Femur (tissue), 1 donor: ENCODE measurements at regions not wholly inside any gene's neighbourhood (a gene's known extent, or its start where the extent isn't known, plus 50 kb on each side); places are given as distances from the start of the nearest gene placed in this dataset.

Experiments used
- DNase-seq: peaks from one replicate; pipeline ENCODE4 v3.0.0-alpha.2; 2017

DNA sequence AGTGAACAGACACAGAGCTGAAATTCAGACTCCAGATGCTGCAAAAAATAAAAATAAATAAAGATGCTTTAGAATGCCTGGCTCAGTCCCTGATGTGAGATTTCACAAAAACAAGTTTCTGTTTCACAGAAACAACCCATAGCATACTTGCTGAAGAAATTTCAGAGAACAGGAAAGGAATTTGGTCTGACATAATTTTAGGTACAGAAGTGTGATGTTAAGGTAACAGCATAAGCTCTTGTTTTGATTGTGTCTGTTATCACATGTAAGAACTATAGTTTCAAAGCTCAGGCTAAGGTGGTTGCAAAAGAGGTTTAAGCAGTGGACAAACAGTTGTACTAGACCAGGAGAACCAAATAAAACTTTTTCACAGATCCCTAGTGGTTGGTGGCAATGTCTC, 152.1 kb downstream of the PTGER3 start:
- DNase-seq, result no peak

DNA sequence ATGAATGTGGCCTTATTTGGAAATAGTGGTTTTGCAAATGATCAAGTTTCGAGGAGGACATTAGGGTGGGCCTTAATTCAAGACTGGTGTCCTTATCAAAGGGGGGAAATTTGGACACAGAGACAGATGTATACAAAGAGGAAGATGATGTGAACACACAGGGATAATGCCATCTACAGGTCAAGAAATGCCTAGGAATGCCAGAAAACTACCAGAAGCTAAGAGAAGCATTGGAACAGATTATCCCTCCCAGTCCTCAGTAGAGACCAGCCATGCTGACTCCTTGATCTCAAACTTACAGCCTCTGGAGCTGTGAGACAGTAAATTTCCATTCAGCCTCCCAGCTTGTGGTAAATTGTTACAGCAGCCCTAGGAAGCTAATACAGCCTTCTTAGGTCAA, 151.4 kb downstream of the PTGER3 start:
- no peak for DNase-seq

DNA sequence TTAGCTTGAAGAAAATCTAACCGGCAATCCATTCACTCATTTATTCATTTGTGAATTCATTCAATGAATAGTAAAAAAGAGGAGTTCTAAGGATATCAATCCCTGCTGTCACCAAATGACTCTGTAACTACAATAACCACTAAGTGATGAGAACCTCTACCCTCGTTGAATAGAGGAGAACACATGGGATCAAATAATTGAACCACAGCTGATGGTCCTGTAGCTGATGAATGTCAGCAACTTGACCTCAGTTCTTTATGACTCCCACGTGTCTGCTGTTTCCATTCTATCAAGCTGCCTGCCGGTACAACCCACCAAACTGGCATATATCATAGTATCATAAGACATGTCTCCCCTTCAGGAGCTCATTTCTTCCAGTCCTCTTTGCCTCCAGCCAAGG, 150.3 kb downstream of the PTGER3 start:
- no peak for DNase-seq

DNA sequence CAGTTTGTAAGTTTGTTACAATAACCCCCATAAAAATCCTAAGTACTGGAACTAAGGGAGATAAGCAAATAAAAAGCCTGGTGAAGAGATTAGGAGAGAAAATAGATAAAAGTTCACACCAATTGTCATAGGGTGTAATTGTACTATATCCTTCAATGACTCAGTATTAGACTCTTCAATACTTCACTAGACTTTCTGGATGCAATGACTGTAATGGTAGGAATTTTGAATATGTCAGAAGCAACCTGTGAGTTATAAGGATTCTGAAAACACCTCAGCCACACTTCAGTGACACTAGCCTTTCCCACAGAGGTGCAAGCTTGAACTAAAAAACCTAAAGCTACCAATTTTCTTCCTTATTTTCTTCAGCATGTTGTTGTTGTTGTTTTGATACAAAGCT, 147.9 kb downstream of the PTGER3 start:
- no peak for DNase-seq

DNA sequence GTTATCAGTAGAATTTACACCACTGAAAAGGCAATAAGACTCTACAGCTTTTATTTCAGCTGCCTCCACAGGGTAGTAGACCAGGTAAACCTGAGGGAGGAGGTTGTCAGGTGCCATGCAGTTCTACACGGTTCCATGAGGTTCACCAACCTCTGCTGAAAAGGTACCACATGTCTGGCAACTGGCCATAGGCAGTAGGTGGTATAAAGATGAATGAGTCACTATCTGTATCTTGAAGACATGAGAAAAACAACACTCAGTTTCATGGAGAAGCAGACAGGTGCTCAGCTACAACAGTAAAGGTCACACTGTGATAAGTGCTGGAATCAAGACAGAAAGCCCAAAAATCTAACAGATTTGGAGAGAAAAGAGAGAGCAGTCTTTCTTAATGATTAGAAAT, 145.4 kb downstream of the PTGER3 start:
- no peak for DNase-seq

DNA sequence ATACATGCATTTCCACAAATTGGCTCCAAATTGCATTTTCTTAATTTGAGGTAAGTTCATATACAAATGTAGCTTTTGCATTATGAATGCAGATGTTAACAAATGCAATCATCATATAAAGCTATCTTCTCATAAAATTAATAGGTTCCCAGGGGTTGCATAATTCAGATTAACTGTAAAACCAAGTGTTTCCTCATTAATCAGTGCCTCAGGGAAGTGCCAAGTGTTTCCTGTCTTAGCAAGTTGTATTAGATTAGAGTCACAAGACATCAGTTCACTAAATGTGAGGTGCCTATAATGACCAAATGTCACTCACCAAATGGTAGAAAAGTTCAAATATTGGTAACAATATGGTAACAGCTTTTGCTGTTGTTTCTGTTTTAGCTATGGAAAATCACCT, 140.8 kb downstream of the PTGER3 start:
- no peak for DNase-seq

DNA sequence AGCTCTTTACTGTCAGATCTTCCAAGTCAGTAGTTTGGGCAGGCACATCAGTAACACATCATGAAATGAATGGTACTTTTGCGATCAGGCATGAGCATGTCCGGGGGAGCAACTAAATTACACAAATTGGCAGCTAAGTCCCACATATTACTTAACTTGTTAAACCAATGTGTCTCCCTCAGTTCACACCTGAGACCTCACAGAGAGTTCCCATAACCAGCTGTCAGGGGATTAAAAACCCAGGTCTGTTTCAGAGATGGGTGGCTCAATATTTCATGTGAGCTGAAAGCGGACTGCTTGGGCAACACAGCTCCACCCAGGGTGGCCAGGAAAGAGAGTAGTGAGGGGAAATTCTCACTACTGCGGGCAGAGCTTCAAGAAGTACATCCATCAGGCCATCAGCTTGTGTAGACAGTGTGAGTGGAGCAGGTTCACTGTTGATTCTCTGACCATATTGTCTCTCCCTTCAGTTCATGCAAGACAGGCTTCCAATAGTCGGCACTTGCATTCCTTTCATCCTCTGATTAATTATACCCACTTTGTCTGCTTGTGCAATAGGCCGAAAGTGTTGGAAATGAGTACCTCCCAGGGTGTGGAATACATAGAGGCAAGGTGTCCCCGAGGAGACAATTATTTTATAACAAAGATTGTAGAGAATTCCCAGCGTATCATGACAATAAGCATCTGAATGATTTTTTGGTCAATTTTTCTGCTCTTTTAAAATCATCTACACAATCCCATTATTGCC, 139.9 kb downstream of the PTGER3 start:
- no peak for DNase-seq

DNA sequence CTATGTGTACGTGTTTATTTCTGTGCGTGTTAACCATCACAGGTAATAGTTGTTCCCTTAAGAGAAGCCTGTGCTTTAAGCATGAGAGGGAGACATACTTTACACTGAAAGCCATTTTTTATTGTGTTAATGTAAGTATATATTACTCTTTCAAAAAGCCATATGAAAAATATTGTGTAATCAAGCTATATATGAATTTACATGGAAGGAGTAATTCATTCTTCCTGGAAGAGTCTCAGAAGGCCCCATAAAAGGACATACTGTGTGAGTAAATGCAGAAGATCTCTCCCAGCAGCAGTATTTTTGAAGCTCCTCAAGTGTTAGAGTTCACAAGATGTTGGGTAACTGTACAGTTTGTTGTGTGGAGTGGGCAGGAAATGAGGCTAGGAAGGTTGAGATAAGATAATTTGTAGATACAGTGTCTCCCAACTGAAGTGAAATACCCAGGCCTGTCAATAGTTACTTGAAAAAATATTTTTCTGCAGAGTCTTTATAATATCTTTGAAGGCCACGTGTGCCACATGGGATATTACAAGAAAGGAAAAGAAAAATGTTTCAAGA, 138.3 kb downstream of the PTGER3 start:
- no peak for DNase-seq

DNA sequence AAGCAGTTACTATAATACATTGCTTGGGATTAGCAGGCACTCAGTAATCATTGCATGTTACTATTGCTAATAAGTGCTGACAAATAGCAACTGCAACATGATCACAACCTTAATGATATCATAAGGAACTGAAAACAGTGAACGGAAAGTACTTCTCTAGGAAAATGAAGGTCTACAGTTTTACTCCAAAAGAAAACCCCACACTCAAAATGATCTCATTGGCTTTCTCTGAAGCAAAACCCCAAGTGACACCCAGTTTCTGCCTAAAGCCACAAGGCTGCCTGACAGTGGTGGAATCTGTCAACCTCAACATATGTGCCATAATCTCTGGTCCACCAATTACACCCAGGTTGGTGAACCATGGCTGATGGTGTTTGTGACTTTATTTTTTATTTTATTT, 137.6 kb downstream of the PTGER3 start:
- no peak for DNase-seq

DNA sequence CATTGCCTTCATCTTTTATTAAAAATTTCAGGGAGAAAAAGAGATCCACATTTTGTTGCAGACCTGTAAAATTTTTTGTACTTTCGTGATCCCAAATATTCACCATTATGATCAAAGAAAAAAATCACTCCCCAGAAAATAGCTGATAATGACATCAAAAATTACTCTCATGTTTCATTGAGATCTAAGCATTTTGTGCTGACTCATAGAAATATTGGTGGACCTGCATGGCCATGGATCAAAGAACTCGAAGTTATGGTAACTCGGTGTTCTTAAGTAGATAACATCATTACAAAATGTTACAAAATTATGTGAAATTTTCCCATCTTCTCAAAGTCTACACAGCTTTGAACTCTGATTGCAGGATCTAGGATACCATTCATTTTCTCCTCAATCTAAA, 135.8 kb downstream of the PTGER3 start:
- no peak for DNase-seq

DNA sequence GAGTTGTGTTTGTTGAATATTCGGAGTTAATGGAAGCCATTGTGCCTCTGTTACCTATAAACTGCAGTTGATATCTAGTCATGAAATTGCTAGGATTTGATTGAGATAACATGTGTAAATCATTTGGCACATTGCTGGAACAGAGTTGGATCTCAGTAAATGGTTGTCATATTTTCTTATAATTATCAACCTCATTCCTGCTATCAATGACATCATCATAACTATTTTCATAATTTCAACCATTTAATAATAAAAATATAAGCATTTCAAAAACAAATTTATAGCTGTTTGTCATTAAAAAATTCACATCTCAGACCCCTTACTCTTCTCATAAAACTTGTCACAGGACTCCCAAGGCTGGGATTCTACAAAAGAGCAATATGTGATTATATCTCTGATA, 133.4 kb downstream of the PTGER3 start:
- DNase-seq, result no peak

DNA sequence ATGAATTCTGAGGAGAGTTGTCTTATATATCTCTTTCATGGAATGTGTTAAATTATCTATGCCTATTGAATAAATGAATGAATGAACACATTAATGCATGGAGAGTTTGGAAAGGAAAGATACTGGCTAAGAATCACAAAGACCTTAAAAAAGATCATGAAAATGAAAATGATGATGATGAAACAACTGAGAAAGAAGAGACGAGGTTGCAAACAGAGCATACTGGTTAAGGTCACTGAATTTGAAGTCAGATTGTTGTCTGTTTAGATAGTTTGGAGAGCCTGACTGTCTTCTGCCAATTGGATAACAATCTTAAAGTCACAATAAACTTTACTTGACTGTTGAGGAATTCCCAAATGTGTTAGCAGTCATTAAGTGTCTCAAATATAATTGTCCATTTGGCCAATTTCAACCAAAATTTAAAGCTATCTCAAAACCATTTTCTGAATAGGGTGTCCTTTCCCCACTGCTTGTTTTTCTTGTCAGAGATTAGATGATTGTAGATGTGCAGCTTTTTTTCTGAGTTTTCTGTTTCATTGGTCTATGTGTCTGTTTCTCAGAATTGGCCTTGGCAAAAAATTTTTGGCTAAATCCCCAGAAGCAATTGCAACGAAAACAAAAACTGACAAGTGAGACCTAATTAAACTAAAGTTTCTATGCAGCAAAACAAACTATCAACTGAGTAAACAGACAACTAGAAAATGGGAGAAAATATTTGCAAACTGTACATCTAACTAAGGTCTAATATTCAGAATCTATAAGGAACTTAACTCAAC, 132.2 kb downstream of the PTGER3 start:
- no peak for DNase-seq

DNA sequence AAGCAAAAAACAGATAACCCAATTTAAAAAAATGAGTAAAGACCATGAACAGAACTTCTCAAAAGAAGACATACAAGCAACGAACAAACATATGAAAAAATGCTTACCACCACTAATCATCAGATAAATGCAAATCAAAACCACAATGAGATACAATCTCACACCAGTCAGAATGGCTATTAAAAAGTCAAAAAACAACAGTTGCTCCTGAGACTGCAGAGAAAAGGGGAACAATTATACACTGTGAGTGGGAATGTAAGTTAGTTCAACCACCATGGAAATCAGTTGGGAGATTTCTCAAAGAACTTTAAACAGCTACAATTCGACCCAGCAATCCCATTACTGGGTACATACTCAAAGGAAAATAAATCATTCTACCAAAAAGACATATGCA, 131.6 kb downstream of the PTGER3 start:
- DNase-seq, result no peak

DNA sequence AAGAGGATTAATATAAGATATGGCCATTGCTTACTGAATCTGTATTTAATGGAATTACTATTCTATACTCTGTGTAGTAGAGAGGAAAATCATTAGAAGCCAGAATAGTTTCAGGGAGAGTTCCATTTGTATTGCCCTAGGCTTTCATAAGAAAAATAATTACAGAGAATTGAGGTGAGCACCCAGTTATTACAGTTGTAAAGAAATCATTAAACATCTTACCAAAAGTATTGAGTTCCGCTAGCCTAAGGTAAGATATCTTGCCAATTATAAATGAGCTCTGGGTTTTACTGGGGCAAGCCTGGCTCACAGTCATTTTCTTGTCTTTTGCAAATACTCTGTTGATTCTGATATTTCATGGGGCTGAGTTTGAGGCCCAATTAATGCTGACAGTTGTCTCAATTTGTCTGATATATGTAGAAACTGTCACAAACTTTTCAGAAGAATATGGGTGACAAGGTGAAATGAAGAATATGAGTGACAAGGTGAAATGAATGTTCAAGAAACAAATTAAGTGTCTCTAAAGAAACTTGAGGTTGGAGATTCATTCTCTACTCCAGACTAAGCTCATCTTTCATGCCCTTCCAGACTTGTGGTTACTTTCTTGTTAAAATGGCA, 127.8 kb downstream of the PTGER3 start:
- DNase-seq, result no peak
